Astrocyte (in vitro differentiated cells and primary cell): ENCODE measurements at regions not wholly inside any gene's neighbourhood (a gene's known extent, or its start where the extent isn't known, plus 50 kb on each side); places are given as distances from the start of the nearest gene placed in this dataset.

Experiments used
- EZH2 ChIP-seq: IDR thresholded peaks from 2 replicates; pipeline ENCODE4 v1.6.1; 2012; ENCODE audit warnings: mild to moderate bottlenecking, low read length, inconsistent platforms; ENCODE audit not compliant: insufficient read depth
- TF ChIP-seq, protein P1 (sequence below): IDR thresholded peaks from 2 replicates; pipeline ENCODE4 v1.5.1; 2011; ENCODE audit warnings: low read depth, mild to moderate bottlenecking, inconsistent platforms, low read length, moderate library complexity; ENCODE audit not compliant: insufficient read depth

DNA sequence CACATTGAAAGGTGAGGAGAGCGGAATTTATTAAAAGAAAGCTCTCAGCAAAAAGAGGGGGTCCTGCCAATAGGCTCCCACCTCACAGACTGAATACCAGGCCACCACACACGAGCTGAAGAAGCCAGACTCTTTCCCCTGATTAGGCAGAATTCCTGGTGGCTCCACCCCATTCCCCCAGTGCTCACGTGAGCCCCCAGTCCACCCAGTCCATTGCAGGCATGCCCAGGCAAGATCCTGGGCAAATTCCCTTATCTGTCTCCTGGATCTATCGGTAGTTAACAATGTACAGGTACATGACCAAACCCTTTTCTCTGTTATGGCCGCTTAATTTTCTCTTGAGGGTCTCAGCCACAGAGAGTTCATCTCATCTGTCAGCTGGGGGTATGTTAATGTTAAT lies 54.6 kb upstream of the BTG3 start:
- TF ChIP-seq, protein P1, sequence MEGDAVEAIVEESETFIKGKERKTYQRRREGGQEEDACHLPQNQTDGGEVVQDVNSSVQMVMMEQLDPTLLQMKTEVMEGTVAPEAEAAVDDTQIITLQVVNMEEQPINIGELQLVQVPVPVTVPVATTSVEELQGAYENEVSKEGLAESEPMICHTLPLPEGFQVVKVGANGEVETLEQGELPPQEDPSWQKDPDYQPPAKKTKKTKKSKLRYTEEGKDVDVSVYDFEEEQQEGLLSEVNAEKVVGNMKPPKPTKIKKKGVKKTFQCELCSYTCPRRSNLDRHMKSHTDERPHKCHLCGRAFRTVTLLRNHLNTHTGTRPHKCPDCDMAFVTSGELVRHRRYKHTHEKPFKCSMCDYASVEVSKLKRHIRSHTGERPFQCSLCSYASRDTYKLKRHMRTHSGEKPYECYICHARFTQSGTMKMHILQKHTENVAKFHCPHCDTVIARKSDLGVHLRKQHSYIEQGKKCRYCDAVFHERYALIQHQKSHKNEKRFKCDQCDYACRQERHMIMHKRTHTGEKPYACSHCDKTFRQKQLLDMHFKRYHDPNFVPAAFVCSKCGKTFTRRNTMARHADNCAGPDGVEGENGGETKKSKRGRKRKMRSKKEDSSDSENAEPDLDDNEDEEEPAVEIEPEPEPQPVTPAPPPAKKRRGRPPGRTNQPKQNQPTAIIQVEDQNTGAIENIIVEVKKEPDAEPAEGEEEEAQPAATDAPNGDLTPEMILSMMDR, result no peak
- TF ChIP-seq EZH2, result no peak
